Astrocyte (in vitro differentiated cells and primary cell): ENCODE measurements at regions not wholly inside any gene's neighbourhood (a gene's known extent, or its start where the extent isn't known, plus 50 kb on each side); places are given as distances from the start of the nearest gene placed in this dataset.

Experiments used
- DNase-seq: peaks from one replicate; pipeline ENCODE4 v3.0.0-alpha.2; 2010; ENCODE audit warnings: low read depth
- FAIRE-seq: peaks from 2 replicates; lab custom pipeline; 2011; peaks lifted over from hg19 to GRCh38; lab: Jason Lieb, UNC
- H2AFZ ChIP-seq: 2 replicates; pipeline ENCODE4 v1.6.0; 2012; ENCODE audit warnings: low read depth, low read length, inconsistent platforms
- H3K27ac ChIP-seq: 2 replicates; pipeline ENCODE4 v1.5.1; 2011; ENCODE audit warnings: low read depth, low read length, inconsistent platforms
- H3K27me3 ChIP-seq: 2 replicates; pipeline ENCODE4 v1.6.0; 2011; ENCODE audit warnings: low read length, inconsistent platforms; ENCODE audit not compliant: insufficient read depth
- H3K36me3 ChIP-seq: 2 replicates; pipeline ENCODE4 v1.5.1; 2011; ENCODE audit warnings: low read length, inconsistent platforms; ENCODE audit not compliant: insufficient read depth
- H3K4me1 ChIP-seq: 2 replicates; pipeline ENCODE4 v1.5.1; 2011; ENCODE audit warnings: low read length, inconsistent platforms; ENCODE audit not compliant: insufficient read depth
- H3K4me2 ChIP-seq: 2 replicates; pipeline ENCODE4 v1.6.0; 2012; ENCODE audit warnings: low read length, inconsistent platforms
- H3K4me3 ChIP-seq: 2 replicates; pipeline ENCODE4 v1.5.1; 2011; ENCODE audit warnings: low read depth, mild to moderate bottlenecking, low read length, inconsistent platforms; ENCODE audit not compliant: insufficient read depth
- H3K79me2 ChIP-seq: 2 replicates; pipeline ENCODE4 v1.6.0; 2012; ENCODE audit warnings: mild to moderate bottlenecking, low read length, inconsistent platforms; ENCODE audit not compliant: insufficient read depth
- H3K9ac ChIP-seq: 2 replicates; pipeline ENCODE4 v1.6.0; 2012; ENCODE audit warnings: mild to moderate bottlenecking, low read length, inconsistent platforms
- H3K9me3 ChIP-seq: 2 replicates; pipeline ENCODE4 v1.5.1; 2012; ENCODE audit warnings: low read depth, mild to moderate bottlenecking, low read length, inconsistent platforms; ENCODE audit not compliant: insufficient read depth
- H4K20me1 ChIP-seq: 2 replicates; pipeline ENCODE4 v1.6.0; 2012; ENCODE audit warnings: low read length, inconsistent platforms; ENCODE audit not compliant: insufficient read depth
- H3K27ac Mint-ChIP-seq: one replicate; pipeline ENCODE4 v1.8.0; 2021; ENCODE audit warnings: mild to moderate bottlenecking, mixed read lengths; ENCODE audit not compliant: unreplicated experiment
- H3K27me3 Mint-ChIP-seq: one replicate; pipeline ENCODE4 v1.8.0; 2021; ENCODE audit warnings: low read depth, mixed read lengths; ENCODE audit not compliant: unreplicated experiment
- H3K36me3 Mint-ChIP-seq: one replicate; pipeline ENCODE4 v1.8.0; 2021; ENCODE audit warnings: low read depth, mixed read lengths; ENCODE audit not compliant: unreplicated experiment
- H3K4me1 Mint-ChIP-seq: one replicate; pipeline ENCODE4 v1.8.0; 2021; ENCODE audit warnings: low read depth, mixed read lengths; ENCODE audit not compliant: unreplicated experiment
- H3K4me3 Mint-ChIP-seq: one replicate; pipeline ENCODE4 v1.8.0; 2021; ENCODE audit warnings: mild to moderate bottlenecking, moderate library complexity, mixed read lengths; ENCODE audit not compliant: unreplicated experiment
- H3K9me3 Mint-ChIP-seq: one replicate; pipeline ENCODE4 v1.8.0; 2021; ENCODE audit warnings: mild to moderate bottlenecking, mixed read lengths; ENCODE audit not compliant: unreplicated experiment
- EZH2 ChIP-seq: IDR thresholded peaks from 2 replicates; pipeline ENCODE4 v1.6.1; 2012; ENCODE audit warnings: mild to moderate bottlenecking, low read length, inconsistent platforms; ENCODE audit not compliant: insufficient read depth
- TF ChIP-seq, protein P1 (sequence below): IDR thresholded peaks from 2 replicates; pipeline ENCODE4 v1.5.1; 2011; ENCODE audit warnings: low read depth, mild to moderate bottlenecking, inconsistent platforms, low read length, moderate library complexity; ENCODE audit not compliant: insufficient read depth

DNA sequence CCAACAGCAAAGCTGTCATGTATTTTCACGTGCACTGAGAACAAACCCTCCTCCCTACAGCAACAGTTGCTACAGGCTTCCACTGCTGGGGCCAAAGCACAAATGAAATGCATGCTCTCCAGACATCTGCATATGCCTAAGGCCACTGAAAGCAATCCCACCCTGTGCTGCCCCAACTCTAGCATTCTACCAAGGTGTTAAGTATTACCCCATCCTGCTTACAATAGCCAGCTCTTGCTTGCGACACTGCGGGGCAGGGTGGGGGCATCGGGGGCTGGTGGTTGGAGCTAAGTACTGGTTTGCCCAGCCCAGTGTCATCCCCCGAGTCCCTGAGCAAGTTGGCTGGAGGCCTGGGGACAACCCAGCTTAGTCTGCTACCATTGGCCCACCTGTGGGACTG lies 742.5 kb downstream of the TDRD15 start:
- DNase-seq (no peak), FAIRE-seq (no peak)
- H3K79me2 ChIP-seq = no peaks in the 10 kb centered on the region
- H3K9ac ChIP-seq = no peak overlapping the region
- no peaks in the 10 kb centered on the region for H3K4me1 ChIP-seq
- H4K20me1 ChIP-seq = no peaks in the 10 kb centered on the region
- no peaks in the 10 kb centered on the region for H3K9me3 Mint-ChIP-seq
- H3K27ac Mint-ChIP-seq = no peak overlapping the region
- H3K27me3 Mint-ChIP-seq = no peaks in the 10 kb centered on the region
- no peaks in the 10 kb centered on the region for H3K36me3 ChIP-seq
- no peaks in the 10 kb centered on the region for H3K36me3 Mint-ChIP-seq
- TF ChIP-seq, protein P1, sequence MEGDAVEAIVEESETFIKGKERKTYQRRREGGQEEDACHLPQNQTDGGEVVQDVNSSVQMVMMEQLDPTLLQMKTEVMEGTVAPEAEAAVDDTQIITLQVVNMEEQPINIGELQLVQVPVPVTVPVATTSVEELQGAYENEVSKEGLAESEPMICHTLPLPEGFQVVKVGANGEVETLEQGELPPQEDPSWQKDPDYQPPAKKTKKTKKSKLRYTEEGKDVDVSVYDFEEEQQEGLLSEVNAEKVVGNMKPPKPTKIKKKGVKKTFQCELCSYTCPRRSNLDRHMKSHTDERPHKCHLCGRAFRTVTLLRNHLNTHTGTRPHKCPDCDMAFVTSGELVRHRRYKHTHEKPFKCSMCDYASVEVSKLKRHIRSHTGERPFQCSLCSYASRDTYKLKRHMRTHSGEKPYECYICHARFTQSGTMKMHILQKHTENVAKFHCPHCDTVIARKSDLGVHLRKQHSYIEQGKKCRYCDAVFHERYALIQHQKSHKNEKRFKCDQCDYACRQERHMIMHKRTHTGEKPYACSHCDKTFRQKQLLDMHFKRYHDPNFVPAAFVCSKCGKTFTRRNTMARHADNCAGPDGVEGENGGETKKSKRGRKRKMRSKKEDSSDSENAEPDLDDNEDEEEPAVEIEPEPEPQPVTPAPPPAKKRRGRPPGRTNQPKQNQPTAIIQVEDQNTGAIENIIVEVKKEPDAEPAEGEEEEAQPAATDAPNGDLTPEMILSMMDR = no peak
- no peak for TF ChIP-seq EZH2
- H3K4me3 Mint-ChIP-seq = no peak overlapping the region
- H3K27ac ChIP-seq = no peak overlapping the region
- no peak overlapping the region for H3K4me3 ChIP-seq
- no peak overlapping the region for H3K4me2 ChIP-seq
- no peaks in the 10 kb centered on the region for H3K9me3 ChIP-seq
- no peaks in the 10 kb centered on the region for H3K27me3 ChIP-seq
- no peak overlapping the region for H2AFZ ChIP-seq
- no peaks in the 10 kb centered on the region for H3K4me1 Mint-ChIP-seq

DNA sequence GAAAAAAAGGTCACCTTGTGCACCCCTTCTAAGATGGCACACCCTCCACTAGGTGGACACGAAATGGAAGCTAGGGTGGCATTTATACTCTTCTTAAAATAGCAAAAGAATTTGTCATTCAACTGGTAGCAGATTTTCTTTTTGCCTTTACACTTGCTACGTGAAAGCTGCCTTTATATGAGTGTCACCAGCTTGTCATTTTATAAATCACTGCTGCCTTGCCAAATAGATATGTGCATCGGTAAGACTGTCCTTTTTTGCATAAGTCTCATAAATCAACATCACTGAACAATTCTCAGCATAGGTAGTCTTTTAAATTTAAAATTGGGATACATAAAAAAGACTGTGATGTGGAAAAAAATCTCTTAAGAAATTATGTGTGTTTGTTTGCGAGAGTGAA lies 764.1 kb downstream of the TDRD15 start:
- Mint-ChIP-seq H3K27me3 (peaks cover 2% of the 10 kb centered on the region), H3K9me3 (no peaks in the 10 kb centered on the region), H3K4me1 (no peaks in the 10 kb centered on the region), H3K36me3 (no peaks in the 10 kb centered on the region), H3K27ac (no peak overlapping the region), H3K4me3 (no peak overlapping the region)
- no peaks in the 10 kb centered on the region for H3K27me3 ChIP-seq
- peaks cover 2% of the 10 kb centered on the region for H3K9me3 ChIP-seq
- DNase-seq = no peak
- H3K9ac ChIP-seq = no peak overlapping the region
- H4K20me1 ChIP-seq = no peaks in the 10 kb centered on the region
- no peak overlapping the region for H3K27ac ChIP-seq
- H3K4me2 ChIP-seq = no peak overlapping the region
- no peak for FAIRE-seq
- H3K79me2 ChIP-seq = no peaks in the 10 kb centered on the region
- no peaks in the 10 kb centered on the region for H3K4me1 ChIP-seq
- TF ChIP-seq, protein P1 = no peak
- TF ChIP-seq EZH2 = no peak
- H3K4me3 ChIP-seq = no peak overlapping the region
- H2AFZ ChIP-seq = no peak overlapping the region
- no peaks in the 10 kb centered on the region for H3K36me3 ChIP-seq

DNA sequence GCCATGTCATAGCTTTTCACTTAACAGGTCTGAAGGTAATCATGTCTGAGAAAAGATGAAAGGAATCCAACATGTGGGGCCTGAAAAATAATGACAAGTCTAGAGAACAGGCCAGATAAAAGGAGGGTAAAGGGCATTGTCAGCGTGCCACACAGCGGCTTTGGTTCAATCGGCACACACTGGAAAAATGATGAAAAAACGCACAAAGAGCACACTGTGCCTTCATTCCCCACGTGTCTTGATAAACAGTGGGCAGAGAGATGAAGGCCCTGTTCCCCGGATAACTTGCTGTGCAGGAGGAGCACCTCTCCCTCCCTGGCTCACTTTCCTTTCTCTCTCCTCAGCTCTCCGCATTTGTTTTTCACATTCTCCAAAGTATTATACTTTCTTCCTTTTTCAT lies 766.3 kb downstream of the TDRD15 start:
- Histone ChIP-seq H4K20me1 (no peaks in the 10 kb centered on the region), H3K36me3 (no peaks in the 10 kb centered on the region), H2AFZ (no peak overlapping the region), H3K4me3 (no peak overlapping the region), H3K4me2 (no peak overlapping the region), H3K9me3 (peaks cover 2% of the 10 kb centered on the region), H3K27me3 (no peaks in the 10 kb centered on the region), H3K4me1 (no peaks in the 10 kb centered on the region), H3K79me2 (no peaks in the 10 kb centered on the region), H3K27ac (no peak overlapping the region), H3K9ac (no peak overlapping the region)
- FAIRE-seq (no peak), DNase-seq (no peak)
- H3K27me3 Mint-ChIP-seq = peaks cover 2% of the 10 kb centered on the region
- H3K4me1 Mint-ChIP-seq = no peaks in the 10 kb centered on the region
- no peak overlapping the region for H3K27ac Mint-ChIP-seq
- TF ChIP-seq EZH2 = no peak
- TF ChIP-seq, protein P1 = no peak
- no peaks in the 10 kb centered on the region for H3K9me3 Mint-ChIP-seq
- no peaks in the 10 kb centered on the region for H3K36me3 Mint-ChIP-seq
- no peak overlapping the region for H3K4me3 Mint-ChIP-seq
